ENCODE measurements at regions not wholly inside any gene's neighbourhood (a gene's known extent, or its start where the extent isn't known, plus 50 kb on each side); places are given as distances from the start of the nearest gene placed in this dataset.
"Not testable (repeated sequence)": the region's sequence is repeated elsewhere in the genome, so short reads cannot be mapped to it uniquely, and the experiment has no call there.

GRCh38 chrX:120719622-120720021 lies 89.8 kb upstream of the C1GALT1C1 start:
- H3K23ac ChIP-seq (ENCODE audit: low read length), result no peak overlapping the region
- no peak overlapping the region for H2AK5ac ChIP-seq (ENCODE audit: low read length)
- no peaks in the 10 kb centered on the region for H3K27me3 ChIP-seq (ENCODE audit: insufficient read depth, low read length)
- DNase-seq, result no peak
- H4K8ac ChIP-seq (ENCODE audit: low read depth, low read length), result no peak overlapping the region
- H4K12ac ChIP-seq (ENCODE audit: low read depth, low read length), result no peak overlapping the region
- no peak overlapping the region for H2BK120ac ChIP-seq (ENCODE audit: insufficient read depth, low read length, poor library complexity)
- no peak overlapping the region for H3K4me2 ChIP-seq (ENCODE audit: low read length)
- no peak overlapping the region for H4K91ac ChIP-seq (ENCODE audit: low read depth, low read length)
- H2BK5ac ChIP-seq (ENCODE audit: low read depth, low read length, poor library complexity), result no peak overlapping the region
- WGBS (ENCODE audit: extremely low coverage, insufficient coverage, insufficient read length), result no CpG with 5 or more reads among the region's 2 CpGs
- no peaks in the 10 kb centered on the region for H3K4me1 ChIP-seq (ENCODE audit: control insufficient read depth in 1 of 2, insufficient read depth in 2 of 2, low read length in 2 of 2)
- H3K14ac ChIP-seq (ENCODE audit: low read length), result no peak overlapping the region
- H3K36me3 ChIP-seq (ENCODE audit: control insufficient read depth in 1 of 2, insufficient read depth in 2 of 2, low read length in 2 of 2), result no peaks in the 10 kb centered on the region
- no peak overlapping the region for H3K9ac ChIP-seq (ENCODE audit: low read length)
- no peak overlapping the region for H2BK12ac ChIP-seq (ENCODE audit: low read length)
- H3K79me2 ChIP-seq (ENCODE audit: control insufficient read depth, insufficient read depth, low read length, poor library complexity), result no peaks in the 10 kb centered on the region
- H3K27ac ChIP-seq (ENCODE audit: low read depth, low read length), result no peak overlapping the region
- H3K18ac ChIP-seq (ENCODE audit: low read length), result no peak overlapping the region
- no peaks in the 10 kb centered on the region for H3K79me1 ChIP-seq (ENCODE audit: low read length)
- no peak overlapping the region for H3K4ac ChIP-seq (ENCODE audit: low read depth, low read length)
- H2AFZ ChIP-seq (ENCODE audit: insufficient read depth, low read length, poor library complexity), result no peak overlapping the region
- no peaks in the 10 kb centered on the region for H3K9me3 ChIP-seq (ENCODE audit: insufficient read depth, low read depth, low read length)
- no peak overlapping the region for H3K4me3 ChIP-seq (ENCODE audit: low read depth, low read length)

- H4K8ac ChIP-seq (ENCODE audit: low read depth, low read length), result no peak overlapping the region
- H3K27me3 ChIP-seq (ENCODE audit: insufficient read depth, low read length), result no peaks in the 10 kb centered on the region
- H3K4ac ChIP-seq (ENCODE audit: low read depth, low read length), result no peak overlapping the region
- H2AK5ac ChIP-seq (ENCODE audit: low read length), result no peak overlapping the region
- H3K14ac ChIP-seq (ENCODE audit: low read length), result no peak overlapping the region
- H3K9me3 ChIP-seq (ENCODE audit: insufficient read depth, low read depth, low read length), result no peaks in the 10 kb centered on the region
- no peaks in the 10 kb centered on the region for H3K79me2 ChIP-seq (ENCODE audit: control insufficient read depth, insufficient read depth, low read length, poor library complexity)
- no CpG with 5 or more reads among the region's 2 CpGs for WGBS (ENCODE audit: extremely low coverage, insufficient coverage, insufficient read length)
- H3K18ac ChIP-seq (ENCODE audit: low read length), result no peak overlapping the region
- no peak overlapping the region for H2AFZ ChIP-seq (ENCODE audit: insufficient read depth, low read length, poor library complexity)
- no peak overlapping the region for H3K23ac ChIP-seq (ENCODE audit: low read length)
- no peaks in the 10 kb centered on the region for H3K79me1 ChIP-seq (ENCODE audit: low read length)
- H3K36me3 ChIP-seq (ENCODE audit: control insufficient read depth in 1 of 2, insufficient read depth in 2 of 2, low read length in 2 of 2), result no peaks in the 10 kb centered on the region
- no peak overlapping the region for H4K12ac ChIP-seq (ENCODE audit: low read depth, low read length)
- H2BK12ac ChIP-seq (ENCODE audit: low read length), result no peak overlapping the region
- H3K4me1 ChIP-seq (ENCODE audit: control insufficient read depth in 1 of 2, insufficient read depth in 2 of 2, low read length in 2 of 2), result no peaks in the 10 kb centered on the region
- H3K4me2 ChIP-seq (ENCODE audit: low read length), result no peak overlapping the region
- no peak overlapping the region for H2BK5ac ChIP-seq (ENCODE audit: low read depth, low read length, poor library complexity)
- no peak overlapping the region for H3K27ac ChIP-seq (ENCODE audit: low read depth, low read length)
- H3K4me3 ChIP-seq (ENCODE audit: low read depth, low read length), result no peak overlapping the region
- H4K91ac ChIP-seq (ENCODE audit: low read depth, low read length), result no peak overlapping the region
- no peak overlapping the region for H3K9ac ChIP-seq (ENCODE audit: low read length)
- no peak for DNase-seq
- H2BK120ac ChIP-seq (ENCODE audit: insufficient read depth, low read length, poor library complexity), result no peak overlapping the region
Measured at GRCh38 chrX:120718969-120719368, 89.1 kb upstream of the C1GALT1C1 start.

GRCh38 chrX:120702337-120702736 lies 72.5 kb upstream of the C1GALT1C1 start:
- not testable (repeated sequence) for H4K91ac ChIP-seq (ENCODE audit: low read depth, low read length); H3K9ac ChIP-seq (ENCODE audit: low read length); H2BK12ac ChIP-seq (ENCODE audit: low read length); H3K18ac ChIP-seq (ENCODE audit: low read length); H3K4ac ChIP-seq (ENCODE audit: low read depth, low read length); H2BK120ac ChIP-seq (ENCODE audit: insufficient read depth, low read length, poor library complexity); H3K79me2 ChIP-seq (ENCODE audit: control insufficient read depth, insufficient read depth, low read length, poor library complexity); H4K12ac ChIP-seq (ENCODE audit: low read depth, low read length); H4K8ac ChIP-seq (ENCODE audit: low read depth, low read length); H3K27me3 ChIP-seq (ENCODE audit: insufficient read depth, low read length); H2AK5ac ChIP-seq (ENCODE audit: low read length); H2AFZ ChIP-seq (ENCODE audit: insufficient read depth, low read length, poor library complexity); H3K4me3 ChIP-seq (ENCODE audit: low read depth, low read length); H3K4me2 ChIP-seq (ENCODE audit: low read length); H2BK5ac ChIP-seq (ENCODE audit: low read depth, low read length, poor library complexity); H3K36me3 ChIP-seq (ENCODE audit: control insufficient read depth in 1 of 2, insufficient read depth in 2 of 2, low read length in 2 of 2); H3K23ac ChIP-seq (ENCODE audit: low read length); H3K14ac ChIP-seq (ENCODE audit: low read length); DNase-seq; H3K79me1 ChIP-seq (ENCODE audit: low read length); H3K27ac ChIP-seq (ENCODE audit: low read depth, low read length); H3K4me1 ChIP-seq (ENCODE audit: control insufficient read depth in 1 of 2, insufficient read depth in 2 of 2, low read length in 2 of 2); H3K9me3 ChIP-seq (ENCODE audit: insufficient read depth, low read depth, low read length)
- WGBS (ENCODE audit: extremely low coverage, insufficient coverage, insufficient read length), result no CpG with 5 or more reads among the region's 2 CpGs

- no peak overlapping the region for H3K9ac ChIP-seq (ENCODE audit: low read length)
- H3K27ac ChIP-seq (ENCODE audit: low read depth, low read length), result no peak overlapping the region
- no peaks in the 10 kb centered on the region for H3K36me3 ChIP-seq (ENCODE audit: control insufficient read depth in 1 of 2, insufficient read depth in 2 of 2, low read length in 2 of 2)
- H3K18ac ChIP-seq (ENCODE audit: low read length), result no peak overlapping the region
- no peak overlapping the region for H3K23ac ChIP-seq (ENCODE audit: low read length)
- H3K9me3 ChIP-seq (ENCODE audit: insufficient read depth, low read depth, low read length), result no peaks in the 10 kb centered on the region
- H4K12ac ChIP-seq (ENCODE audit: low read depth, low read length), result no peak overlapping the region
- H2BK120ac ChIP-seq (ENCODE audit: insufficient read depth, low read length, poor library complexity), result no peak overlapping the region
- H3K4me2 ChIP-seq (ENCODE audit: low read length), result no peak overlapping the region
- DNase-seq, result no peak
- no peak overlapping the region for H2AFZ ChIP-seq (ENCODE audit: insufficient read depth, low read length, poor library complexity)
- H3K14ac ChIP-seq (ENCODE audit: low read length), result no peak overlapping the region
- H3K27me3 ChIP-seq (ENCODE audit: insufficient read depth, low read length), result no peaks in the 10 kb centered on the region
- H2AK5ac ChIP-seq (ENCODE audit: low read length), result no peak overlapping the region
- no peaks in the 10 kb centered on the region for H3K79me2 ChIP-seq (ENCODE audit: control insufficient read depth, insufficient read depth, low read length, poor library complexity)
- H3K79me1 ChIP-seq (ENCODE audit: low read length), result no peaks in the 10 kb centered on the region
- no peaks in the 10 kb centered on the region for H3K4me1 ChIP-seq (ENCODE audit: control insufficient read depth in 1 of 2, insufficient read depth in 2 of 2, low read length in 2 of 2)
- H4K8ac ChIP-seq (ENCODE audit: low read depth, low read length), result no peak overlapping the region
- no peak overlapping the region for H3K4ac ChIP-seq (ENCODE audit: low read depth, low read length)
- H2BK5ac ChIP-seq (ENCODE audit: low read depth, low read length, poor library complexity), result no peak overlapping the region
- no peak overlapping the region for H2BK12ac ChIP-seq (ENCODE audit: low read length)
- H4K91ac ChIP-seq (ENCODE audit: low read depth, low read length), result no peak overlapping the region
- no peak overlapping the region for H3K4me3 ChIP-seq (ENCODE audit: low read depth, low read length)
Measured at GRCh38 chrX:120697053-120697452, 67.2 kb upstream of the C1GALT1C1 start.

- no CpG with 5 or more reads among the region's 2 CpGs for WGBS (ENCODE audit: extremely low coverage, insufficient coverage, insufficient read length)
- Histone ChIP-seq H2BK120ac (ENCODE audit: insufficient read depth, low read length, poor library complexity) (no peak overlapping the region), H4K8ac (ENCODE audit: low read depth, low read length) (no peak overlapping the region), H2AFZ (ENCODE audit: insufficient read depth, low read length, poor library complexity) (no peak overlapping the region), H3K27me3 (ENCODE audit: insufficient read depth, low read length) (no peaks in the 10 kb centered on the region), H2AK5ac (ENCODE audit: low read length) (no peak overlapping the region), H3K23ac (ENCODE audit: low read length) (no peak overlapping the region), H4K91ac (ENCODE audit: low read depth, low read length) (no peak overlapping the region), H3K18ac (ENCODE audit: low read length) (no peak overlapping the region), H3K4ac (ENCODE audit: low read depth, low read length) (no peak overlapping the region), H3K9ac (ENCODE audit: low read length) (no peak overlapping the region), H3K79me2 (ENCODE audit: control insufficient read depth, insufficient read depth, low read length, poor library complexity) (no peaks in the 10 kb centered on the region), H3K27ac (ENCODE audit: low read depth, low read length) (no peak overlapping the region), H3K4me3 (ENCODE audit: low read depth, low read length) (no peak overlapping the region), H3K79me1 (ENCODE audit: low read length) (no peaks in the 10 kb centered on the region), H4K12ac (ENCODE audit: low read depth, low read length) (no peak overlapping the region), H3K9me3 (ENCODE audit: insufficient read depth, low read depth, low read length) (no peaks in the 10 kb centered on the region), H3K14ac (ENCODE audit: low read length) (no peak overlapping the region), H2BK5ac (ENCODE audit: low read depth, low read length, poor library complexity) (no peak overlapping the region), H2BK12ac (ENCODE audit: low read length) (no peak overlapping the region), H3K4me1 (ENCODE audit: control insufficient read depth in 1 of 2, insufficient read depth in 2 of 2, low read length in 2 of 2) (no peaks in the 10 kb centered on the region), H3K36me3 (ENCODE audit: control insufficient read depth in 1 of 2, insufficient read depth in 2 of 2, low read length in 2 of 2) (no peaks in the 10 kb centered on the region), H3K4me2 (ENCODE audit: low read length) (no peak overlapping the region)
- no peak for DNase-seq
Measured at GRCh38 chrX:120692319-120692718, 62.5 kb upstream of the C1GALT1C1 start.

All from trophoblast cell (in vitro differentiated cells and primary cell).